HCT116 (cell line): ENCODE measurements at regions not wholly inside any gene's neighbourhood (a gene's known extent, or its start where the extent isn't known, plus 50 kb on each side); places are given as distances from the start of the nearest gene placed in this dataset.

Source experiments
- ATAC-seq: fragments of 200-7000 bp; cut with Tn5 transposase; 2 replicates; pipeline ENCODE4 v1.9.1; 2020; ENCODE audit warnings: mild to moderate bottlenecking, moderate library complexity
- BruUV-seq: library from RNA; stranded (reverse); fragments of 400-500 nt; replicated peaks from 2 replicates; lab custom pipeline; 2021; lab: Mats Ljungman, UMichigan
- CTCF ChIA-PET: fragments of 300-600 bp; sonication (Branson Sonifier 250); formaldehyde crosslinking; loops from one replicate; lab custom pipeline; 2021; ENCODE audit warnings: antibody characterized with exemption; lab: Charles Lee
- POLR2A ChIA-PET: fragments of 300-600, 350-600 bp; sonication (Branson Sonifier 250); formaldehyde crosslinking; loops from one replicate; lab custom pipeline; 2021; ENCODE audit warnings: antibody characterized with exemption; lab: Charles Lee
- RAD21 ChIA-PET, 2 experiments: fragments of 300-600 bp; sonication (Branson Sonifier 250); formaldehyde crosslinking; loops; one replicate each; lab custom pipeline; 2023; ENCODE audit warnings: low total read pairs in 2 of 2; ENCODE audit not compliant: uncharacterized antibody in 2 of 2, unreplicated experiment in 2 of 2, low non-redundant PET in 1 of 2; lab: Charles Lee
- DNase-seq: peaks from one replicate; pipeline ENCODE4 v3.0.0-alpha.2; 2010; ENCODE audit warnings: low read depth, low spot score
- H2AFZ ChIP-seq: fragments of 200-600 bp; shearing (Covaris generic), sonication (generic); 2 replicates; pipeline ENCODE4 v1.6.1; 2017; ENCODE audit warnings: low read depth, mixed run types, mixed read lengths, antibody characterized with exemption, low read length; ENCODE audit not compliant: poor library complexity, severe bottlenecking
- H3K27ac ChIP-seq: 2 replicates; pipeline ENCODE4 v1.5.1; 2012; ENCODE audit warnings: low read depth, low read length
- H3K27me3 ChIP-seq: fragments of 200-600 bp; sonication (generic); 2 replicates; pipeline ENCODE4 v1.6.1; 2016; ENCODE audit warnings: mixed run types, low read length, mixed read lengths; ENCODE audit not compliant: insufficient read depth
- H3K36me3 ChIP-seq, 2 experiments: fragments of 200-500 bp in 1 of 2; fragments of 200-600 bp in 1 of 2; sonication (Bioruptor generic) in 1 of 2; sonication (generic) in 1 of 2; 2 replicates each; pipeline versions ENCODE4 v1.5.1 to v1.6.1; 2014 to 2016; ENCODE audit warnings: low read length in 2 of 2, inconsistent platforms in 1 of 2, mixed read lengths in 1 of 2, mixed run types in 1 of 2; ENCODE audit not compliant: insufficient read depth in 2 of 2, control insufficient read depth in 1 of 2
- H3K4me1 ChIP-seq, 2 experiments: fragments of 200-600 bp in 1 of 2; sonication (generic) in 1 of 2; 2 replicates each; pipeline versions ENCODE4 v1.5.1 to v1.6.1; 2012 to 2017; ENCODE audit warnings: low read length in 2 of 2, inconsistent platforms in 1 of 2, mild to moderate bottlenecking in 1 of 2, mixed read lengths in 1 of 2, mixed run types in 1 of 2, moderate library complexity in 1 of 2; ENCODE audit not compliant: insufficient read depth in 2 of 2, control insufficient read depth in 1 of 2
- H3K4me2 ChIP-seq: fragments of 200-600 bp; sonication (generic); 2 replicates; pipeline ENCODE4 v1.6.1; 2017; ENCODE audit warnings: mixed run types, low read length, mixed read lengths
- H3K4me3 ChIP-seq, 2 experiments: fragments of 200-600 bp in 1 of 2; sonication (generic) in 1 of 2; replicated peaks in 1 of 2; 2 replicates each; pipeline ENCODE4 v1.5.1; 2011 to 2016; ENCODE audit warnings: low read length in 2 of 2, control low read depth in 1 of 2, low read depth in 1 of 2, mild to moderate bottlenecking in 1 of 2, mixed read lengths in 1 of 2, mixed run types in 1 of 2
- H3K79me2 ChIP-seq: fragments of 200-600 bp; sonication (generic); 2 replicates; pipeline ENCODE4 v1.6.1; 2017; ENCODE audit warnings: mild to moderate bottlenecking, mixed run types, low read length, moderate library complexity, mixed read lengths; ENCODE audit not compliant: insufficient read depth
- H3K9ac ChIP-seq: fragments of 200-600 bp; sonication (generic); 2 replicates; pipeline ENCODE4 v1.6.1; 2016; ENCODE audit warnings: low read length, mixed read lengths
- H3K9me2 ChIP-seq: fragments of 200-600 bp; sonication (generic), shearing (Covaris generic); 2 replicates; pipeline ENCODE4 v1.6.1; 2017; ENCODE audit warnings: mixed run types, mild to moderate bottlenecking, moderate library complexity; ENCODE audit not compliant: insufficient read depth
- H3K9me3 ChIP-seq, 2 experiments: fragments of 200-500 bp in 1 of 2; fragments of 200-600 bp in 1 of 2; sonication (Bioruptor generic) in 1 of 2; sonication (generic) in 1 of 2; 2 replicates each; pipeline ENCODE4 v1.6.1; 2014 to 2017; ENCODE audit warnings: low read length in 2 of 2, mixed read lengths in 2 of 2, inconsistent platforms in 1 of 2, low read depth in 1 of 2, mild to moderate bottlenecking in 1 of 2, mixed run types in 1 of 2, moderate library complexity in 1 of 2; ENCODE audit not compliant: control insufficient read depth in 1 of 2, insufficient read depth in 1 of 2
- H4K20me1 ChIP-seq: fragments of 200-600 bp; sonication (generic), shearing (Covaris generic); 2 replicates; pipeline ENCODE4 v1.6.1; 2017; ENCODE audit warnings: mixed run types, mild to moderate bottlenecking, moderate library complexity; ENCODE audit not compliant: insufficient read depth
- ATF3 ChIP-seq: IDR thresholded peaks from 2 replicates; pipeline ENCODE4 v1.6.1; 2012
- CTCF ChIP-seq, 3 experiments: fragments of 200-600 bp in 1 of 3; sonication (generic) in 1 of 3; IDR thresholded peaks in 2 of 3; conservative IDR thresholded peaks in 1 of 3; 2 replicates each; pipeline ENCODE4 v1.5.1; 2012 to 2017; ENCODE audit warnings: low read depth in 2 of 3, low read length in 2 of 3, antibody characterized with exemption in 1 of 3, borderline replicate concordance in 1 of 3, control low read depth in 1 of 3, mild to moderate bottlenecking in 1 of 3, mixed read lengths in 1 of 3, mixed run types in 1 of 3, moderate library complexity in 1 of 3; ENCODE audit not compliant: insufficient read depth in 1 of 3
- EGR1 ChIP-seq: IDR thresholded peaks from 2 replicates; pipeline ENCODE4 v1.6.1; 2012; ENCODE audit warnings: low read depth
- ELF1 ChIP-seq: IDR thresholded peaks from 2 replicates; pipeline ENCODE4 v1.6.1; 2012; ENCODE audit warnings: low read depth, borderline replicate concordance
- EZH2 ChIP-seq: fragments of 200-600 bp; sonication (generic); IDR thresholded peaks from 2 replicates; pipeline ENCODE4 v1.6.1; 2017; ENCODE audit warnings: antibody characterized with exemption, mixed run types
- EZH2phosphoT487 ChIP-seq: fragments of 200-600 bp; IDR thresholded peaks from 2 replicates; pipeline ENCODE4 v1.6.1; 2018; ENCODE audit warnings: antibody characterized with exemption, borderline replicate concordance
- FOSL1 ChIP-seq: IDR thresholded peaks from 2 replicates; pipeline ENCODE4 v1.6.1; 2012; ENCODE audit warnings: low read depth
- JUND ChIP-seq: IDR thresholded peaks from 2 replicates; pipeline ENCODE4 v1.6.1; 2012
- MAX ChIP-seq: IDR thresholded peaks from 2 replicates; pipeline ENCODE4 v1.6.1; 2012
- POLR2A ChIP-seq: IDR thresholded peaks from 2 replicates; pipeline ENCODE4 v1.7.0; 2011; ENCODE audit warnings: borderline replicate concordance; ENCODE audit not compliant: insufficient read depth, insufficient read length; ENCODE audit errors: extremely low read depth
- SP1 ChIP-seq: IDR thresholded peaks from 2 replicates; pipeline ENCODE4 v1.6.1; 2012; ENCODE audit warnings: low read depth
- YY1 ChIP-seq: IDR thresholded peaks from 2 replicates; pipeline ENCODE4 v1.6.1; 2011; ENCODE audit warnings: low read length, low read depth, moderate library complexity, mild to moderate bottlenecking; ENCODE audit not compliant: insufficient replicate concordance; ENCODE audit errors: extremely low read depth
- ZFX ChIP-seq: fragments of 450-650 bp; IDR thresholded peaks from 2 replicates; pipeline ENCODE4 v1.6.1; 2017
- ZNF274 ChIP-seq: fragments of 200-500 bp; sonication (Bioruptor generic); IDR thresholded peaks from 2 replicates; pipeline ENCODE4 v1.6.1; 2014; ENCODE audit warnings: mild to moderate bottlenecking, low read depth, low read length, inconsistent platforms
- intact Hi-C: fragments of 100-400 bp; cut with micrococcal nuclease; formaldehyde crosslinking; loops from 2 replicates; pipeline ENCODE4 v1.10.0; 2022

- RAD21 ChIA-PET, result no interaction called here
- no peak overlapping the region for H2AFZ ChIP-seq
- POLR2A ChIA-PET, result no interaction called here
- no peak for TF ChIP-seq MAX
- no peak for TF ChIP-seq EZH2phosphoT487
- no peak for TF ChIP-seq ZNF274
- no peak for TF ChIP-seq FOSL1
- no peak for TF ChIP-seq EZH2
- no peak for TF ChIP-seq EGR1
- TF ChIP-seq ATF3, result no peak
- no peak for TF ChIP-seq SP1
- no peak for TF ChIP-seq CTCF (IDR thresholded peaks at IDR 0.05 in 2 of 3, conservative IDR thresholded peaks at IDR 0.05 in 1 of 3; ENCODE audit: borderline replicate concordance in 1 of 3, insufficient read depth in 1 of 3, low read depth in 2 of 3, low read length in 2 of 3)
- no peak for TF ChIP-seq POLR2A
- TF ChIP-seq ELF1, result no peak
- TF ChIP-seq JUND, result no peak
- no peak for TF ChIP-seq YY1
- TF ChIP-seq ZFX, result no peak
- peaks cover 4% of the 10 kb centered on the region; the same call in 1 of the 2 replicates for H3K27me3 ChIP-seq
- CTCF ChIA-PET, result no interaction called here
- no peak overlapping the region for H3K4me2 ChIP-seq
- no TSS peak for BruUV-seq
- no peaks in the 10 kb centered on the region for H4K20me1 ChIP-seq
- no peaks in the 10 kb centered on the region for H3K9me2 ChIP-seq
- ATAC-seq, result no peak
- no peak overlapping the region for H3K9ac ChIP-seq
- H3K79me2 ChIP-seq, result no peaks in the 10 kb centered on the region
- no peaks in the 10 kb centered on the region for H3K4me1 ChIP-seq
- no peak overlapping the region for H3K27ac ChIP-seq
- H3K4me3 ChIP-seq, result no peak overlapping the region
- no peak for DNase-seq
- no peaks in the 10 kb centered on the region for H3K36me3 ChIP-seq
- intact Hi-C loops, result no loop called here
- no peaks in the 10 kb centered on the region for H3K9me3 ChIP-seq
Observed at GRCh38 chr17:31653691-31654090, 205.4 kb downstream of the COPRS start.
